Astrocyte of the spinal cord (primary cell): ENCODE measurements at regions not wholly inside any gene's neighbourhood (a gene's known extent, or its start where the extent isn't known, plus 50 kb on each side); places are given as distances from the start of the nearest gene placed in this dataset.

Source experiments
- DNase-seq: peaks from one replicate; pipeline ENCODE4 v3.0.0; 2011; ENCODE audit warnings: low read depth, low spot score
- H3K4me3 ChIP-seq: 2 replicates; pipeline ENCODE4 v1.5.1; 2011; ENCODE audit warnings: low read depth, mild to moderate bottlenecking, low read length, moderate library complexity
- in situ Hi-C: cut with HindIII; loops from 2 replicates; pipeline ENCODE4 v1.10.0; 2017; ENCODE audit warnings: low sequenced_read_pairs
- TF ChIP-seq, protein P1 (sequence below): IDR thresholded peaks from 2 replicates; pipeline ENCODE4 v1.5.1; 2012; ENCODE audit warnings: low read depth, mild to moderate bottlenecking, low read length, inconsistent platforms

GRCh38 chr13:62556978-62557377, 1141.3 kb upstream of the PCDH20 start:
- DNase-seq: no peak
- in situ Hi-C loops: no loop called here
- H3K4me3 ChIP-seq: no peak overlapping the region
- TF ChIP-seq, protein P1, sequence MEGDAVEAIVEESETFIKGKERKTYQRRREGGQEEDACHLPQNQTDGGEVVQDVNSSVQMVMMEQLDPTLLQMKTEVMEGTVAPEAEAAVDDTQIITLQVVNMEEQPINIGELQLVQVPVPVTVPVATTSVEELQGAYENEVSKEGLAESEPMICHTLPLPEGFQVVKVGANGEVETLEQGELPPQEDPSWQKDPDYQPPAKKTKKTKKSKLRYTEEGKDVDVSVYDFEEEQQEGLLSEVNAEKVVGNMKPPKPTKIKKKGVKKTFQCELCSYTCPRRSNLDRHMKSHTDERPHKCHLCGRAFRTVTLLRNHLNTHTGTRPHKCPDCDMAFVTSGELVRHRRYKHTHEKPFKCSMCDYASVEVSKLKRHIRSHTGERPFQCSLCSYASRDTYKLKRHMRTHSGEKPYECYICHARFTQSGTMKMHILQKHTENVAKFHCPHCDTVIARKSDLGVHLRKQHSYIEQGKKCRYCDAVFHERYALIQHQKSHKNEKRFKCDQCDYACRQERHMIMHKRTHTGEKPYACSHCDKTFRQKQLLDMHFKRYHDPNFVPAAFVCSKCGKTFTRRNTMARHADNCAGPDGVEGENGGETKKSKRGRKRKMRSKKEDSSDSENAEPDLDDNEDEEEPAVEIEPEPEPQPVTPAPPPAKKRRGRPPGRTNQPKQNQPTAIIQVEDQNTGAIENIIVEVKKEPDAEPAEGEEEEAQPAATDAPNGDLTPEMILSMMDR: no peak

DNA sequence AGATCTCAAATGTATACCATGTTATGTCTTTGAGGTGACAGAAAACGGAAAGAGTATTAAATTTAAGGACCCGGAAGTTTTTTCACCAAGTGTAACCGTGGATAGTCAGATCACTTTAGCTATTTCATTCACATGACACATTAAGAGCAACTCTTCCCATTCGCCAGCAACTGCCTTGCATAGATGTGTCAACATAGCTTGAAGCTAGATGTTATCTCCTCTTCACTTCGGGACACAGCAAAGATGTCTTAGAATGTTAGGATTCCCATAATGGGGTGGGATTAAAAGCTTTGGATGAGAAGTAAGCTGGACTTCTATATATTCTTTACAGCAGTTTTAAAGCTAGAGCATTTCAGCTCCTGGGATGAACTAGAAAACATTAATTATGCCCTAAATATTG, 1135.9 kb upstream of the PCDH20 start:
- TF ChIP-seq, protein P1: no peak
- in situ Hi-C loops: no loop called here
- DNase-seq: no peak
- H3K4me3 ChIP-seq: no peak overlapping the region

GRCh38 chr13:62544928-62545327, 1129.3 kb upstream of the PCDH20 start:
- no peak overlapping the region for H3K4me3 ChIP-seq
- TF ChIP-seq, protein P1: no peak
- in situ Hi-C loops: no loop called here
- no peak for DNase-seq

- no peak overlapping the region for H3K4me3 ChIP-seq
- TF ChIP-seq, protein P1: no peak
- in situ Hi-C loops: no loop called here
- no peak for DNase-seq
These were observed 1121.9 kb upstream of the PCDH20 start for GRCh38 chr13:62537593-62537992.

- H3K4me3 ChIP-seq: no peak overlapping the region
- no peak for DNase-seq
- in situ Hi-C loops: no loop called here
- TF ChIP-seq, protein P1: no peak
These were observed 1110.0 kb upstream of the PCDH20 start for GRCh38 chr13:62525652-62526051.

DNA sequence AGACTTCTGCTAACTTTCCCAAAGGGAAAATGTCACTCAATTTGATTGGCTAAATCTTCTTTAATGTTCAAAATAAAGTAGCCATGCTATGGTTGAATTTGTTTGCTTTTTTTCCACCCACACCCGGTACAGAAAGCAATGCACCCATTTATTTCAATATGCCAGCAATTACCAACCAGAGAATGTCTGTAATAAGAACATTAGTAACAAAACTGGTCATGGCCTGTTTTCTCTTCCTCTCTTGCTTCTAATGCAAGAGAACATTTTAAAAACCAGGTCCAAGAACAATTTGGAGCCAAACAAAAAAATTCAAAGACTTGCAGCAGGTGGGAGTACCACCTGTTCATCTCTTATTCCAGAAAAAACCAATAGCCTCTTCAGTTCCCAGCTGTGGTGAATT, 1108.8 kb upstream of the PCDH20 start:
- no peak overlapping the region for H3K4me3 ChIP-seq
- in situ Hi-C loops: no loop called here
- DNase-seq: no peak
- TF ChIP-seq, protein P1: no peak

- in situ Hi-C loops: no loop called here
- no peak overlapping the region for H3K4me3 ChIP-seq
- DNase-seq: no peak
- TF ChIP-seq, protein P1: no peak
These were observed 1108.4 kb upstream of the PCDH20 start for GRCh38 chr13:62524061-62524460.
